ENCODE measurements at regions not wholly inside any gene's neighbourhood (a gene's known extent, or its start where the extent isn't known, plus 50 kb on each side); places are given as distances from the start of the nearest gene placed in this dataset.

GRCh38 chr7:142620402-142620801, 128.9 kb upstream of the PRSS1 start:
- Histone ChIP-seq H3K4me3 (ENCODE audit: low read length) (no peak overlapping the region), H3K9me3 (ENCODE audit: low read depth, low read length) (no peaks in the 10 kb centered on the region)

DNA sequence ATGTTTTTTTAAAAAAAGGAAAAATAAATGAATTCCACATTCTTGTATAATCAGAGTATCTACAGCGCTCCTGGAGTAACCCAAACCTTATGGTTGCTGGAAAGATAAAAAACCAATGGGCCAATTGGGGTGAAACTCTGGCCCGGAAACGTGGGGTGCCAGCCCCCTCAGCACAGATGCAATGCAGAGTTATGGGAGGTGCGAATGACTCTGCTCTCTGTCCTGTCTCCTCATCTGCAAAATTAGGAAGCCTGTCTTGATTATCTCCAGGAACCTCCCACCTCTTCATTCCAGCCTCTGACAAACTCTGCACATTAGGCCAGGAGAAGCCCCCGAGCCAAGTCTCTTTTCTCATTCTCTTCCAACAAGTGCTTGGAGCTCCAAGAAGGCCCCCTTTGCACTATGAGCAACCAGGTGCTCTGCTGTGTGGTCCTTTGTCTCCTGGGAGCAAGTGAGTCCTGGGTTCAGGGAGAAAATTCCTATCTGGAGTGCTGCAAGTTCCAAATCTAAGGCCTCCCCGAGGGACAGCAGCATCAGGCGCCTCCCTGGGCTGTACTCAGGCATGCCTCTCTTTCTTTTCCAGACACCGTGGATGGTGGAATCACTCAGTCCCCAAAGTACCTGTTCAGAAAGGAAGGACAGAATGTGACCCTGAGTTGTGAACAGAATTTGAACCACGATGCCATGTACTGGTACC, 130.5 kb upstream of the PRSS1 start:
- H3K4me1 ChIP-seq (ENCODE audit: insufficient read depth, low read length) = no peaks in the 10 kb centered on the region
- no peak overlapping the region for H3K4me3 ChIP-seq (ENCODE audit: low read length)
- peaks cover 3% of the 10 kb centered on the region for H3K27me3 ChIP-seq (ENCODE audit: insufficient read depth, low read length)
- no peaks in the 10 kb centered on the region for H3K9me3 ChIP-seq (ENCODE audit: low read depth, low read length)

More at GRCh38 chr7:142620402-142620801, 128.9 kb upstream of the PRSS1 start:
- Histone ChIP-seq H3K27me3 (ENCODE audit: insufficient read depth, low read length) (peaks cover 3% of the 10 kb centered on the region), H3K4me1 (ENCODE audit: insufficient read depth, low read length) (no peaks in the 10 kb centered on the region)

DNA sequence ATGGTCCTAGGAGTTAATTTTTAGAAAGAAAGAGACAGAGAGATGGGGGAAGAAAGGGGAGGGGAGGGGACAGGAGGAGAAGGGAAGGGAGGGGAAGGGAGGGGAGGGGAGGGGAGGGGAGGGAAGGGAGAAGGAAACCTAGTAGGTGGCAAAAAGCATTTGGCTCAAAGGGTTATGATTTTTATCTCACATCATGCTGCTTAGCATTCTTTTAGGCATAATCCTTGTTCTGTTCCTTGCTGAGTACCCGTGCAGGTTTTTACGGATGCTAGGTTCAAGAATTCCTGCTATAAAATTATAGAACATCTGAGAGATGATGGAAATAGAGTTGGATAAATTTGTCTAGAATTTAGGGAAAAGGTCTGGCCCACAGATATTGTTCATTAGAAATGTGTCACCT, 132.4 kb upstream of the PRSS1 start:
- peaks cover 3% of the 10 kb centered on the region for H3K27me3 ChIP-seq (ENCODE audit: insufficient read depth, low read length)
- H3K4me1 ChIP-seq (ENCODE audit: insufficient read depth, low read length) = no peaks in the 10 kb centered on the region
- H3K9me3 ChIP-seq (ENCODE audit: low read depth, low read length) = no peaks in the 10 kb centered on the region
- no peak overlapping the region for H3K4me3 ChIP-seq (ENCODE audit: low read length)

DNA sequence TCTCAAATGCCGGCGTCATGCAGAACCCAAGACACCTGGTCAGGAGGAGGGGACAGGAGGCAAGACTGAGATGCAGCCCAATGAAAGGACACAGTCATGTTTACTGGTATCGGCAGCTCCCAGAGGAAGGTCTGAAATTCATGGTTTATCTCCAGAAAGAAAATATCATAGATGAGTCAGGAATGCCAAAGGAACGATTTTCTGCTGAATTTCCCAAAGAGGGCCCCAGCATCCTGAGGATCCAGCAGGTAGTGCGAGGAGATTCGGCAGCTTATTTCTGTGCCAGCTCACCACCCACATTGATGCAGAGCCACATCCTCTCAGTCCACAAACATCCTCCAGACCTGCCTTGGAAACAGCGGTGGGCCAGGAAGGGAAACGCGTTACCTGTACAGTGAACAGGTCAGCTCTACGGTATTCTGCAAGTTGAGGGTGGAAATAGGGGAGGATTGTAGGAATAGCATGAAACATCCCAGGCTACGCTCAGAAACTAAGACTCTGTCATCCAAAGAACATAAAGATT, 133.1 kb upstream of the PRSS1 start:
- Histone ChIP-seq H3K4me1 (ENCODE audit: insufficient read depth, low read length) (no peaks in the 10 kb centered on the region), H3K4me3 (ENCODE audit: low read length) (no peak overlapping the region), H3K9me3 (ENCODE audit: low read depth, low read length) (no peaks in the 10 kb centered on the region), H3K27me3 (ENCODE audit: insufficient read depth, low read length) (peaks cover 3% of the 10 kb centered on the region)

DNA sequence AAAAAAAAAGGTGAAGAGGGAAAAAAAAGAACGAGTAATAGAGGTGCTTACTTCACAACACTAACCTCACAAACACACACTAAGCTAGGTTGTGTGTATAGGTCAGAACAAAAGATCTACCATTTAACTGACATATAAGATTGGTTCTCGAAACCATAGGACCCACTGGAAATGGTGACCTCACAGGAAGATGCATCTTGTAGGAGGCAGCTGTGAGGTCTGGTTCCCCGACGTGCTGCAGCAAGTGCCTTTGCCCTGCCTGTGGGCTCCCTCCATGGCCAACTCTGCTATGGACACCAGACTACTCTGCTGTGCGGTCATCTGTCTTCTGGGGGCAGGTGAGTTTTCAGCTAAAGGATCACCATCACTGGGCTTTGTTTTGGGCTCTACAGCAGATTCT, 133.8 kb upstream of the PRSS1 start:
- no peak overlapping the region for H3K4me3 ChIP-seq (ENCODE audit: low read length)

DNA sequence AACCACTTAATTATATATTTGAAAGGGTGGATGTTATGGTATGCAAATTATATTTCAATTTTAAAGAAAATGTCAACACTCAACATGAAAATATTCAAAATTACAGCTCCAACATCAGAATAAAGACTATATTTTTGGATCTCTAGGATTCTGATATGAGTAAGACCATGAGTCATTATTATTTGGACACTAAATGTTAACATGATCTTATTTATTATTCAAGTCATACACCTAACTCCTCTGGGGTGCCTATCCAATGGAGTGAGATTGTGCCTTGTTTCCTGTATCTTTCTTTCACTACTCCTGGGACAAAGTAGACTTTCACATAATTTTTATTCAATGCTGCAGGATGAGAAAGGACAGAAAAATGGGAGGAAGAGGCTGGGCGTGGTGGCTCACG, 135.2 kb upstream of the PRSS1 start:
- H3K4me3 ChIP-seq (ENCODE audit: low read length) = no peak overlapping the region
- peaks cover 3% of the 10 kb centered on the region for H3K27me3 ChIP-seq (ENCODE audit: insufficient read depth, low read length)
- H3K9me3 ChIP-seq (ENCODE audit: low read depth, low read length) = no peaks in the 10 kb centered on the region
- H3K4me1 ChIP-seq (ENCODE audit: insufficient read depth, low read length) = no peaks in the 10 kb centered on the region

More for the DNA sequence above, 133.8 kb upstream of the PRSS1 start:
- no peaks in the 10 kb centered on the region for H3K9me3 ChIP-seq (ENCODE audit: low read depth, low read length)
- no peaks in the 10 kb centered on the region for H3K4me1 ChIP-seq (ENCODE audit: insufficient read depth, low read length)
- H3K27me3 ChIP-seq (ENCODE audit: insufficient read depth, low read length) = peaks cover 3% of the 10 kb centered on the region

- Histone ChIP-seq H3K9me3 (ENCODE audit: low read depth, low read length) (no peaks in the 10 kb centered on the region), H3K4me1 (ENCODE audit: insufficient read depth, low read length) (no peaks in the 10 kb centered on the region), H3K4me3 (ENCODE audit: low read length) (no peak overlapping the region), H3K27me3 (ENCODE audit: insufficient read depth, low read length) (peaks cover 3% of the 10 kb centered on the region)
These were observed 136.9 kb upstream of the PRSS1 start for GRCh38 chr7:142612237-142612881.

GRCh38 chr7:142611566-142612236, 137.6 kb upstream of the PRSS1 start:
- Histone ChIP-seq H3K4me3 (ENCODE audit: low read length) (no peak overlapping the region), H3K4me1 (ENCODE audit: insufficient read depth, low read length) (no peaks in the 10 kb centered on the region), H3K9me3 (ENCODE audit: low read depth, low read length) (no peaks in the 10 kb centered on the region), H3K27me3 (ENCODE audit: insufficient read depth, low read length) (peaks cover 3% of the 10 kb centered on the region)

- H3K27me3 ChIP-seq (ENCODE audit: insufficient read depth, low read length) = no peaks in the 10 kb centered on the region
- no peak overlapping the region for H3K4me3 ChIP-seq (ENCODE audit: low read length)
- no peaks in the 10 kb centered on the region for H3K9me3 ChIP-seq (ENCODE audit: low read depth, low read length)
- no peaks in the 10 kb centered on the region for H3K4me1 ChIP-seq (ENCODE audit: insufficient read depth, low read length)
These were observed 140.4 kb upstream of the PRSS1 start for GRCh38 chr7:142608630-142609428.

GRCh38 chr7:142607351-142607750, 141.9 kb upstream of the PRSS1 start:
- no peaks in the 10 kb centered on the region for H3K9me3 ChIP-seq (ENCODE audit: low read depth, low read length)
- no peaks in the 10 kb centered on the region for H3K4me1 ChIP-seq (ENCODE audit: insufficient read depth, low read length)
- no peaks in the 10 kb centered on the region for H3K27me3 ChIP-seq (ENCODE audit: insufficient read depth, low read length)
- H3K4me3 ChIP-seq (ENCODE audit: low read length) = no peak overlapping the region

DNA sequence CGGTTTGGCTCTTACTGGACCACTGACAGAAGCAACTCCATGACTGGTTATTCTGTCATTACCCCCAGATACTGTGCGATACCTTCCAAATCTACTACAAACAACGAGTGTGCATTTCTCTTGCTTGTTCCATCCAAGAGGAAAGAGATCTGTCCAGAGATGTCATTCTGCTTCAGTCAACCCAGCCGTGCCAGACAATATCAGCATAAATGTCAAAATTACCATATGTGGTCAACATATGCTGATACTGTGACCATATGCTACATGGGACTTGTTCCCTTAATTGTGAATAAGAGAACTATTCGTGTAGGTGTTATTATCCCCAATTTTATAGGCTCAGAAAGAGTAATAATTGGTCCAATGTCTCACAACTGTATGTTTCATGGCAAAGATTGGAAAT, 143.2 kb upstream of the PRSS1 start:
- no peak overlapping the region for H3K4me3 ChIP-seq (ENCODE audit: low read length)
- H3K4me1 ChIP-seq (ENCODE audit: insufficient read depth, low read length) = no peaks in the 10 kb centered on the region
- no peaks in the 10 kb centered on the region for H3K27me3 ChIP-seq (ENCODE audit: insufficient read depth, low read length)
- no peaks in the 10 kb centered on the region for H3K9me3 ChIP-seq (ENCODE audit: low read depth, low read length)

- Histone ChIP-seq H3K27me3 (ENCODE audit: insufficient read depth, low read length) (no peaks in the 10 kb centered on the region), H3K4me1 (ENCODE audit: insufficient read depth, low read length) (no peaks in the 10 kb centered on the region), H3K9me3 (ENCODE audit: low read depth, low read length) (no peaks in the 10 kb centered on the region), H3K4me3 (ENCODE audit: low read length) (no peak overlapping the region)
These were observed 144.6 kb upstream of the PRSS1 start for GRCh38 chr7:142604671-142605070.

GRCh38 chr7:142603870-142604448, 145.3 kb upstream of the PRSS1 start:
- no peaks in the 10 kb centered on the region for H3K4me1 ChIP-seq (ENCODE audit: insufficient read depth, low read length)
- no peaks in the 10 kb centered on the region for H3K9me3 ChIP-seq (ENCODE audit: low read depth, low read length)
- no peak overlapping the region for H3K4me3 ChIP-seq (ENCODE audit: low read length)
- H3K27me3 ChIP-seq (ENCODE audit: insufficient read depth, low read length) = no peaks in the 10 kb centered on the region

DNA sequence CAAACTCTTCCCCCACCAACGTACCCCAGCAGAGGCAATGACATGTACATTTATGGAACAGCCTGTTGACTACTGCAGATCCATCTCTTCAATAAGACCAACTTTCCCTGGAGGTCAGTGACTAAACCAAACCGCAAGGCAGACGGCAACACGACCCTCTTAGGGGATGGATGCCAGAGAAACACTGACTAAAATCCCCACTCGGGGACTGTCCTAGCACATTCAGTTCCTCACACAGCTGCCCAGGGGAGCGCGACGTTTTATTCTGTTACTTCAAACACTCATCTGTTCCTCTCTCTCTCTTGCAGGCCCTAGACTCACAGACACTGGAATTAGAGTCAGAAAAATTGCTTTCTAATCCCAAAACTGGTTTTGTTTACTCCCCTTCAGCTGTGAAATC, 146.5 kb upstream of the PRSS1 start:
- Histone ChIP-seq H3K4me3 (ENCODE audit: low read length) (no peak overlapping the region), H3K27me3 (ENCODE audit: insufficient read depth, low read length) (no peaks in the 10 kb centered on the region), H3K9me3 (ENCODE audit: low read depth, low read length) (no peaks in the 10 kb centered on the region), H3K4me1 (ENCODE audit: insufficient read depth, low read length) (no peaks in the 10 kb centered on the region)

Measured in mononuclear cell (primary cell).